Calu3 (cell line): ENCODE measurements at regions not wholly inside any gene's neighbourhood (a gene's known extent, or its start where the extent isn't known, plus 50 kb on each side); places are given as distances from the start of the nearest gene placed in this dataset.
A peak's percentile ranks its signal among the peaks of the same experiment; 100 is the strongest.

Experiments used
- BruUV-seq: library from RNA; stranded (reverse); fragments of 400-500 nt; replicated peaks from 2 replicates; lab custom pipeline; 2021; lab: Mats Ljungman, UMichigan
- CTCF ChIA-PET: fragments of 300-600 bp; sonication (Branson Sonifier 250); formaldehyde crosslinking; loops from one replicate; lab custom pipeline; 2022; ENCODE audit warnings: antibody characterized with exemption; lab: Charles Lee
- DNase-seq: peaks from one replicate; pipeline ENCODE4 v3.0.0; 2022
- H3K27ac Mint-ChIP-seq: one replicate; pipeline ENCODE4 v1.8.0; 2022; ENCODE audit warnings: mixed read lengths; ENCODE audit not compliant: unreplicated experiment
- H3K27me3 Mint-ChIP-seq: one replicate; pipeline ENCODE4 v1.8.0; 2022; ENCODE audit warnings: mixed read lengths; ENCODE audit not compliant: unreplicated experiment
- H3K36me3 Mint-ChIP-seq: one replicate; pipeline ENCODE4 v1.8.0; 2022; ENCODE audit warnings: mild to moderate bottlenecking, moderate library complexity, mixed read lengths; ENCODE audit not compliant: insufficient read depth, unreplicated experiment
- H3K4me1 Mint-ChIP-seq: one replicate; pipeline ENCODE4 v1.8.0; 2022; ENCODE audit warnings: mild to moderate bottlenecking, low read depth, mixed read lengths; ENCODE audit not compliant: unreplicated experiment
- H3K4me3 Mint-ChIP-seq: one replicate; pipeline ENCODE4 v1.8.0; 2022; ENCODE audit warnings: mild to moderate bottlenecking, low read depth, moderate library complexity, mixed read lengths; ENCODE audit not compliant: unreplicated experiment
- H3K9me3 Mint-ChIP-seq: one replicate; pipeline ENCODE4 v1.8.0; 2022; ENCODE audit warnings: low read depth, mixed read lengths; ENCODE audit not compliant: unreplicated experiment
- CTCF ChIP-seq: fragments of 200-600 bp; IDR thresholded peaks from one replicate; pipeline ENCODE4 v1.8.0; 2022; ENCODE audit warnings: antibody characterized with exemption; ENCODE audit not compliant: unreplicated experiment
- intact Hi-C: fragments of 100-400 bp; cut with micrococcal nuclease; formaldehyde crosslinking; loops from one replicate; pipeline ENCODE4 v1.10.0; 2022; ENCODE audit not compliant: unreplicated experiment

- H3K4me3 Mint-ChIP-seq, result peak overlapping the region; percentile 59
- BruUV-seq, result no TSS peak
- intact Hi-C loops, result no loop called here
- TF ChIP-seq CTCF, result no peak
- H3K27ac Mint-ChIP-seq, result peak overlapping the region; percentile 88
- H3K9me3 Mint-ChIP-seq, result no peaks in the 10 kb centered on the region
- peaks cover 26% of the 10 kb centered on the region for H3K4me1 Mint-ChIP-seq
- no peaks in the 10 kb centered on the region for H3K36me3 Mint-ChIP-seq
- CTCF ChIA-PET, result interaction anchor here (0.6 to 1.4 kb wide), 6 partner anchors 14 to 539 kb away, joined by 3 to 7 read pairs (median 4); no protein-coding TSS in a partner anchor
- H3K27me3 Mint-ChIP-seq, result no peaks in the 10 kb centered on the region
- DNase-seq, result peak; percentile 62
Measured at GRCh38 chr6:159595173-159595572, 97.9 kb downstream of the SOD2 start.

- no TSS peak for BruUV-seq
- Mint-ChIP-seq H3K27ac (peak overlapping the region; percentile 88), H3K4me1 (peaks cover 26% of the 10 kb centered on the region), H3K36me3 (no peaks in the 10 kb centered on the region), H3K4me3 (peak overlapping the region; percentile 59), H3K27me3 (no peaks in the 10 kb centered on the region), H3K9me3 (no peaks in the 10 kb centered on the region)
- no peak for TF ChIP-seq CTCF
- no peak for DNase-seq
- CTCF ChIA-PET, result interaction anchor here (0.6 to 1.4 kb wide), 5 partner anchors 17 to 539 kb away, joined by 3 to 7 read pairs (median 5); no protein-coding TSS in a partner anchor
- intact Hi-C loops, result no loop called here
Measured at GRCh38 chr6:159594750-159595117, 98.3 kb downstream of the SOD2 start.

- intact Hi-C loops, result no loop called here
- Mint-ChIP-seq H3K27ac (peak overlapping the region; percentile 88), H3K4me1 (peaks cover 26% of the 10 kb centered on the region), H3K36me3 (no peaks in the 10 kb centered on the region), H3K27me3 (no peaks in the 10 kb centered on the region), H3K9me3 (no peaks in the 10 kb centered on the region), H3K4me3 (peak overlapping the region; percentile 59)
- no peak for DNase-seq
- TF ChIP-seq CTCF, result no peak
- CTCF ChIA-PET, result interaction anchor here (0.7 to 1.4 kb wide), 2 partner anchors 10 to 43 kb away, joined by 4 to 5 read pairs; no protein-coding TSS in a partner anchor
- no TSS peak for BruUV-seq
Measured at GRCh38 chr6:159594106-159594749, 98.8 kb downstream of the SOD2 start.

GRCh38 chr6:159590835-159591234 lies 102.2 kb downstream of the SOD2 start:
- Mint-ChIP-seq H3K4me3 (no peak overlapping the region), H3K9me3 (no peaks in the 10 kb centered on the region), H3K27me3 (no peaks in the 10 kb centered on the region), H3K36me3 (no peaks in the 10 kb centered on the region), H3K4me1 (peaks cover 19% of the 10 kb centered on the region), H3K27ac (no peak overlapping the region)
- intact Hi-C loops, result no loop called here
- BruUV-seq, result no TSS peak
- CTCF ChIA-PET, result no interaction called here
- TF ChIP-seq CTCF, result no peak
- no peak for DNase-seq
